ENCODE measurements at regions not wholly inside any gene's neighbourhood (a gene's known extent, or its start where the extent isn't known, plus 50 kb on each side); places are given as distances from the start of the nearest gene placed in this dataset.
"Not testable (repeated sequence)": the region's sequence is repeated elsewhere in the genome, so short reads cannot be mapped to it uniquely, and the experiment has no call there.

DNA sequence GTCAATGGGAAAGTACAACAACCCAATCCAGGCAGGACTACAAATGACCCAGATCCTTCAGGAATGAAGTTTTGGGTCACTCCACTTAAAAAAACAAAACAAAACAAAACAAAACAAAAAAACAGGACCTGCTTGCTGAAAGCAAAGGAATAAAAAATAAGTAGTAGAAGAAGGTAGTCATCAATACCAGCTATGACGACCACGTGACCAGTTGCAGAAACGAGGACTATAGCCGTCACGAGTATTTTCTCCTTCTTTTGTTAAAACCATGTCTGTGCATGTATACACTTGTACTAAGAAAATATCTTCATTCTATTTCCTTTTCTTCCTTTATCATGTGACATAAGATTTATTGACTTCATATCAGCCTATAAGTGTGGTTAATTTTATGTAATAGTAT is 308.4 kb upstream of the DEFB112 start:
- no peak for DNase-seq

DNA sequence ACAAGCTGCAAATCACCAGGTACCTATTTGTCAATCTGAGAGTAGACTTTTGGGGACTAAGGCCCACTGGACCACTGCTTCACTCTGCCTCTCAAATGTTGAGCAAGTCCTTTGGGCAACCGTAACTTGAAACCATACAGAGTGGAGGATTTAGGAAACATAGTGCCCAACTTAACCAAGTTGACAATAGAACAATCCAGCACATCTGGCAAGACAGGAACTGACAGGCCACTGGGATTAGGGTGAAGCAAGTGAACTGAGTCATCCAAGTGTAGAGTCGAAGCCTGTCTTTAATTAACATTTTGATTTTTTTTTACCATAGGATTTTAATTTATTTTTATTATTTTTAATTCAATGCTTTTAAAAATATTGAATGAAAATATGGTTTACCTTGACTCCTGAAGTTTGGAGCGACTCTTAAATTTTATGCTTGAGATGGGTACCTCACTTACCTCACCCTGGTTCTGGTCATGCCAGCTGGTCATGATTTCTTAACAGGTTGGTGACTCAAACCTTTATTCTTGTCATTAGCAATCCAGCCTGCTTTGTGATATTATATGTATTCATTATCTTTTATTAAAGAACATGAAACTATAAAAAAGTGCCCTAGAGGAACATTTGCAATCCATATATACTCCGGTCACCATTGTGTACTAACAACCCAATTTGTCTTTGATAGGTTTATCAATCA is 312.1 kb upstream of the DEFB112 start:
- DNase-seq, result no peak

DNA sequence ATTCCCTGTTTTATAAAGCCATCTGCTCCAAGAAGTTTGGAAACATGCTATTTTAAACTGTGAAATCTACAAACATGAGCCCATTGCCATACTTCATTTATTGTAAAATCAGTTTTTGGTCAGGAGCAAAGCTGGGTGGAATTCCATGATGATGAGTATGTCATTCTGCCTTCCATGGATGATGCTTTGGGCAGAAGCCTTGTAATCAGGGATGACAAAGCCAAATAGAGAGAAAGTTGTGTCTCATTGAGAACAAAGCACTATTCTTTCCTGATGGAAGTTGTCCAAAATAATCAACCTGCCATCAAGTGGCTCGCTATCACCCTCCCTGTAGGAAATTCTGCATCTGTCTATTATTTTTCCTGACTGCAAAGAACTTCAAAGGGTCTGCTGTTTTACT is 313.0 kb upstream of the DEFB112 start:
- no peak for DNase-seq

DNA sequence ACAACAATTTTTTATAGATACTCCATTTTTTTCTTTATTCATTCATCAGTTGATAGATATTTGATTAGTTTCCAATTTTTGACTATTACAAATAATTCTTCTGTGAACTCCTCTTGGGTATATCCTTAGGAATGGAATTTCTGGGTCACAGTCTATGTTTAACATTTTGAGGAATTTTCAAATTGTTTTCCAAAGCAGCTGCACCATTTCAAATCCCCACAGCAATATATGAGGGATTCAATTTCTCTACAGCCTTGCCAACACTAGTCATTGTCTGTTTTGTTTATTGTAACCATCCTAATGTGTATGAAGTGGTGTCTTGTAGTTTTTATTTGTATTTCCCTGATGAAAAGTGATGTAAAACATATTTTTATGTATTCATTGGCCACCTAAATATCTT is 320.3 kb upstream of the DEFB112 start:
- DNase-seq, result no peak

DNA sequence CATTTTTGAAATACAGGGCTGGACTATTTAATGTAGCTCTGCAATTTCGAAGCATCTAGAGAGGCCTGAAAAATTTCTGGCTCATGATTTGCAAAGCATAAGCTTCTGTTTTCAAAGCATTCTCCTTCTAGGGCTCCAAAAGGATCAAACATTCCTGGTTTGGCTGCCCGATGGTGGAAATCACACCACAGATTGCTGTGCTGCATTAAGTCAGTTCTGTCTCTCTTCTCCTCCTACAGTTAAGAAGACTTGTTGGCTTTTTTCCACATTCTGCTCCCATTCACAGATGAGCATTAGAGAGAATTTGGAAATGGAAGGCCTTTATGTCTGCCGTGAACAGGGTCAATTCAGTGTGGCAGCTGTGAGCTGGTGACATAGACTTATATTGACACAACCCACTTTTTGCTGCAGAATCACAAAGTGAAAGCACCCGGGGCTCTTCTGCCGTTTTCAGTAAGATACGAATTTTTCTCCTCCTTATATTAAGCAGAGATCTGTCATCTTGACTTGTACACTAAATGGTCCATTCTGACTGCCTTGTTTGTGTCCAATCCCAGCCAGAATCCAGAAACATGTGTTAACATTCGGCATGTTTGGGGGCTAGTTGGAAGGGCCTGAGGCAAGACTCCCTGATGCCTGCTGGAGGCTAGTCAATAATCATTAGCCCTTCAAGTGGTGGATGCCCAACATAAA is 330.8 kb upstream of the DEFB112 start:
- no peak for DNase-seq

DNA sequence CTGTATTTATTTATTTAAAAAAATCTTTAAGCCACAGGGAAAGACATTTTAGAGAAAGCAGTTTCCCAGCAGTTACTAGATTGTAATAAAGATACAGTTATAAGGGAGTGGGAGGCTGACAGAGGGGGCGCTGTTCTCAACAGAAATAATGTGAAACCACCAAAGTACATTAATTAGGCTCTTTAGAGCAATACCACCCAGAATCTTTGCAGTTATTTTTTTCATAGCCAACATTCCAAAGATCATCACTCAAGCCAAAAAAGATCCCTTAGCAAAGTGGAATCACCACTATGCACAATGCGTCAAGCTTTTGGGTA is 331.3 kb upstream of the DEFB112 start:
- DNase-seq, result no peak

DNA sequence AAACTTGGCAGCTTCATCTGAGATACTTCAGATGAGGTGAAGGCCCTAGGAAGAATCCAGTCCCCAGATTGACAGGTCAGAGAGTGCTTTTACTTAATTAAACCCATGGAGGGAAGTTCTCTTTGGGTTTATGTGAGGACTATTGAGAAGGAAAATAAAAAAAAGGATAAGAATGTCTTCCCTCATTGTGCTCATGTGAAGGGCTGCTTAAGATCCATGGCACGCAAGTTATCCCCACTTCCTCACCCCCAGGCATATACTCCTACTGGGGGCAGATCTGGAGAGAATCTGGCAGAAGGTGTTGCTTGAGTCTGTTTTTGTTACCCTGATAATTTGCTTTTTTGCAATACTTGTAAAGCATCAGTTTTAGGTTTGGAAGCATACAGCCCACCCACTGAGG is 322.9 kb upstream of the TFAP2D start:
- DNase-seq, result no peak

DNA sequence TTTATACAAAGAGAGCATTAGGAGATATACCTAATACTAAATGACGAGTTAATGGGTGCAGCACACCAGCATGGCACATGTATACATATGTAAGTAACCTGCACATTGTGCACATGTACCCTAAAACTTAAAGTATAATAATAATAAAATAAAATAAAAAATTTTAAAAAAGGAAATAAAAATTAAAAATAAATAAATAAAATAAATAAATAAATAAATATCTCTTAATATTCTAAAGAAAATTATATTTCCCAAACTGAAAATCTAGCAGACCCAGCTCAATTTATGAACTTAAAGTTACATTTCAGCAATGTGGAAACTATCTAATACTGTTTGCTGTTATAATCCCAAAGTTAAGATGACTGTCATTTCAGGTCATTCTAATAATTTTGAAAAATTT is 319.2 kb upstream of the TFAP2D start:
- DNase-seq, result not testable (repeated sequence)

DNA sequence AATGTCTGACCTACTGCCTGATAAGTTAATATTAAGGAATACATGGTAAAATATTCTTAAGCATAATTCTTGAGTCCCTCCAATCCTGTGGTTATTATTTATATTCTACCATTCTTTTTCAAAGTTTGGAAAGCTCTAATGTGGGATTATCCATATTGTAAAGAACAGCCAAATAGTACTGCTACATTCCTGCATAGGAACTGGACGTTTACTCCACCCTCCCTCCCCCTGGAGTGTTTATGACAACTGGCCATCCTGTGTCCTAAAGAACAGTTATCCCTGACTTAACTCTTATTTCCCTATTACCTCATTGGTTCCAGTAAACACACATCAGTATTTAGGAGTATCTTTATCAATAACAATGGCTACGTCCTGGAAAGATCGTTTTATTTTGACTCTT is 308.7 kb upstream of the TFAP2D start:
- no peak for DNase-seq

DNA sequence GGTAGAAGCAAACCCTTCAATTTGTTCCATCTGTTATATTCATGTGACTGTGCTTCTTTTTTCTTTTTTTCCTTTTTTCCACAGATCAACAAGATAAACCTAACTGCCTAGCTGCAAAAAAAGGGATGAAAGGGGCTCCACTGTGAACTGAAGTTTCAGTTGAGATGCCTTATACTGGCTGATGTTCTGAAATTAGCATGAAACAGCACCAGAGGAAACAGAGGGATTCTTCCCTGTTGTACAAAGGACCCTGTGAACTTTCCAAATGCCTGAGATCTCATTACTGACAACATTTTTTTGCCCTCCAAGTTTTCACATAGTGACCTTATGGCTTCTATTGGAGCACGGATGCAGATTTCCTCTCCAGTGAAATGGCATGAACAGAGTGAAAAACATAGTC is 302.7 kb upstream of the TFAP2D start:
- no peak for DNase-seq

DNA sequence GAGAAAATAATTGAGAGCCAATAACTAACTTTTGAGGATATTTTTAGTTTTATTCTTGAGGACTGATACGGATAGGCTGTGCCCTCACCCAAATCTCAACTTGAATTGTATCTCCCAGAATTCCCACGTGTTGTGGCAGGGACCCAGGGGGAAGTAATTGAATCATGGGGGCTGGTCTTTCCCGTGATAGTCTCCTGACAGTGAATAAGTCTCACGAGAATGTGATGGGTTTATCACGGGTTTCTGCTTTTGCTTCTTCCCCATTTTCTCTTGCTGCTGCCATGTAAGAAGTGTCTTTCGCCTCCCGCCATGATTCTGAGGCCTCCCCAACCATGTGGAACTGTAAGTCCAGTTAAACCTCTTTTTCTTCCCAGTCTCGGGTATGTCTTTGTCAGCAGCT is 292.3 kb upstream of the TFAP2D start:
- not testable (repeated sequence) for DNase-seq

DNA sequence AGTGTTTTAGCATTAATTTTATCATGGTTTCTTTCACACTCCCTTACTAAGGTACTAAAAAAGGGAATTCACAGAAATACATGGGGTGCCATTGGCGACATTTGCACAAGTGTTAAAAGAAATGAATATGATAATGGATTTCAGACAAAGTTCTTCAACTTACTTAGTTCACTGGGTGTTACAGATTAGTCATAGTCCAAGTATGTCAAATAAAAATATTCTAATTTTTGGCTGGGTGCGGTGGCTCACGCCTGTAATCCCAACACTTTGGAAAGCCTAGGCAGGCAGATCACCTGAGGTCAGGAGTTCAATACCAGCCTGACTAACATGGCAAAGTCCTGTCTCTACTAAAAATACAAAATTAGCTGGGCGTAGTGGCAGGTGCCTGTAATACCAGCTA is 286.1 kb upstream of the TFAP2D start:
- no peak for DNase-seq

DNA sequence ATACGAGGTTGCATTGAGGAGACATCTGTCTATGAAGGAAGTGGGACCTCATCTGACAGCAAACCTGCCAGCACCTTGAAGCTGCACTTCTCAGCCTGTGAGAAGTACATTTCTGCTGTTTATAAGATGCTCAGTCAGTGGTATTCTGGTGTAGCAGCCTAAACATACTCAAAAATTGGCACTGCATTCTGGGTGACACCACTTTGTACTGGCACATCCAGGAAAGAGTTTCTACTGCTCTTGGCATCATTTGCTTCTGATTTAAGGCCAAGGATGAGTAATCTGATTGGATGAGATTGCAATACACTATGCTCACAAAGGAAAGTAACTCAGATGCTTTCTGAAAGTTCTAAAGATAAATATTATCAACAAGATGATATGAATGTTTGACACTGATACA is 275.4 kb upstream of the TFAP2D start:
- no peak for DNase-seq

DNA sequence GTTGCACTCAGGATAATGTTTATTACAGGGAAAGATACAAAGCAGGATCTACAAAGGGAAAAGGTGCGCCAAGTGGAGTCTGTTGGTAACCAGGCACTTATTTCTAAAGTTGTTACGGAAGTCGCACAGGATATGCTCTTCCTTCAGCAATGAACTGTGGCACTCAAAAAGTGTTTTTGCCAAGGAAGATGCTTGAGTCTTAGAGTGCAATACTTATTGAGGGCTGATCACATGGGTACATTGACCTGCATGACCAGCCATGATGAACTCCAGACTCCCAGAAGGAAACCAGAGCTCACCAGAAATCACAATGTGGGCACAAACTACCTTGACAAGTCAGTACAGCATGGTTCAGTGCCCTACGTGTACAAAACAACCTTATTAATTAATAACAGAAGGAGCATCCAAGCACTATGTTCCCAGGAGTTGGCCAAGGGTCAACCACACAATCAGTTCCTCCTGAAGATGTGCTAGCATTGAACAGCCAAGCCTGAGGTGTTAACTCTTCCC is 270.7 kb upstream of the TFAP2D start:
- no peak for DNase-seq

DNA sequence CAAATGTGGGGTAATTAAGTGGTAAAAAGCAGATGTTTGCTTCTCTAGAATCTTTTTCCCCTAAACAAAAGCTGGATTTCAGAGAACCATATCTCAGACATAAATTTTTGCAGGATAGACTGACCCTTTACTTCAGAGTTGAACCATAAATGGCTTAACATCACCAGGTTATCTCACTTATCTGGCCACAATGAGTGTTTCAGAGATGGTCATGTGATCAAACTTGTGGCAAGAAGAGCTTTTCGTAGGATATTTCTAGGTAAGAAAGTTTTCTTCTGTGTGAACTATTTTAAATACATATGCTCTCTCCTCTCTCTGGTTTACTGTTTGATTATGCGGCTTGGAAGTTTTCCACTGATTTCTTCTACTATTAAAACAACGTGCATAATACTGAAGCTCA is 270.2 kb upstream of the TFAP2D start:
- no peak for DNase-seq

DNA sequence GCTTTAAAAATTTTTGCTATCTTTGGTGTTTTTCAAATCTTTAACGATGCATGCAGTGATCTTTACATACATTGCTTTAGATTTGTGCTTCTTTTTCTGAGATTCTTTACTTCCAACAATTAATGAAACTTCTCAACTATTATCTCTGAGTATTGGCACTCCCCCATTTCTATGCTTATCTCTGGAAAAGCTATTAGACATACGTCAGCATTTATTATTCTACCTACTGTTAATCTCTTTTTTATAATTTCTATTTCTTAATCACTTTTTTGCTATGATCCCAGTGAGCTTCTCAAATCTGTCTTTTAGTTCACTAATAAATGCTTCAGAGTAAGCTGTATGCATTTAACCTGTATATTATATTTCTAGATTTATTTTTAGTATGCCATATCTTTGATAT is 264.2 kb upstream of the TFAP2D start:
- no peak for DNase-seq

DNA sequence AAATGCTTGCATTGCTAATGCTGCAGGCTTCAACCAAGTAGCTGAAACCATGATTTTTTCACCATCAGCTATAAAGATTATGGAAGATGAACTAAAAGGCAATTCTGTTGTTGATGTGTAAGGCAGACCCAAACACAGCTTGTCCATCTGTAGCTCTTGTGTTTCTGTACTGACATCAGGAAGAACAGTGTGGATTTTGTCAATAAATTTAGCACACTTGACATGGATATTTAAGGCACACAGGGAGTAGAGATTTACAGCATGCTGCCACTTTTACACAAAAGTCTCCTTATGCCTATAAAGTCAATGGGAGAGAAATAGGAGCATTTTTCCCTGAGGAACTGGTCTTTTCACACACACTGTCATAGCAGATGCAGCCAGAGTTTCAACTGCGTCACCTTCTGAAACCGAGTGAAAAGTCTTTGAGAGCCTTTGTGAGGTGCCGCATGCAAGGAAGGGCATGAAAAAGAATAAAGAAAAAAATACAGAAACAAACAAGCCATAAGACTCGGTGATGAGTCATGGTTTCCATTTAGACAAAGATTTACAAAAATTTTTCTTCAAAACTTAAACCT is 261.4 kb upstream of the TFAP2D start:
- no peak for DNase-seq

DNA sequence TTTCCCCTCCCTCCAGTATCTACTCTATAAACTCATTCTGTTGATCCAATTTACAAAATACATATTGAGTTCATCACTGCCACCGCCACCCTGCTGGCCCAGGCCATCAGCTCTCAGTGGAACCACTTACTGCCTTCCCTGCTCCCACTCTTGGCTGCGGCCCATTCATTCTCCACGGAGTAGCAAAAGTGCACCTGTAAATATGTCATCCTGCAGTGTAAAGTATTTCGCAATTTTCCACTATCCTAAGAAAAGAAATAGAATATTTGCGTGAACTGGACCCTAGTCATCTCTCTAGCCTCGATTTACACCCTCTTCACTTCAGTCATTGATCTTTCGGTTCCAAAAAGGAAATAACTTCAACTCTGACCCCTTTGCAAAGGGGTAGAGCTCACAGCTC is 258.3 kb upstream of the TFAP2D start:
- DNase-seq, result no peak

DNA sequence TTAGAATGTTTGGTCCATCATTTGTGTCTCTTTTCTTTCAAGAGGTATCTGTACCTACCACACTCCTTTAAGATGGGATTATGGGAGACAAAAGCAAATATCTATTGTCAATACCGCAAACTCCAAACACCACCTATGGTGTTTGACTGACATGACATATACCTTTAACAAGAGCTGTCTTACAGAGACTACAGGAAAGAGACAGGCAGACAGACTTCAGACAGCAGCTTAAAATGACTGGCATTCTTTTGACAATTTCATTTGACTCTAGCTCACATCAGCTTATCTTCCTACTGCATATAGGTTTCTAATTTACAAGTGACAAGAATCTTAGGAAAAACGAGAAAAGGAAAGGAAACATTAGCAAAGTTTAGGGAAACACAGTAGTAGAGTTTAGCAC is 256.0 kb upstream of the TFAP2D start:
- no peak for DNase-seq

DNA sequence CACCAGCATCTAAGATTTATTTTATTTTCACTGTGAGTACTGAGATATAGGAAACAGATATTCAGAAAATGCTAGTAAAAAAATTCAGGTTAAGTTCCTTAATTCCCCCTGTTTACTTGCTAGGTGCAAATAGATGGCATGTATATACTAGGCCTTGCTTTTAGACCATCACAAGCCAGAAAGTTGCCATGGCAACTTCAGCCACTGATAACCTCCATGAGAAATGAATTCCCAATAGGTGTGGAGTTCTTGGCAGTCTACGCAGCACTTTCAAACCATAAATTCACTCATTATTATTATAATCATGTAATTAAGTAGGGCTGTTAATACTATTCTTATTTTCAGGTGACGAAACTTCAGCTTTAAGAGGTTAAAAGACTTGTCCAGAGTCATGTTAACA is 251.6 kb upstream of the TFAP2D start:
- DNase-seq, result no peak

DNA sequence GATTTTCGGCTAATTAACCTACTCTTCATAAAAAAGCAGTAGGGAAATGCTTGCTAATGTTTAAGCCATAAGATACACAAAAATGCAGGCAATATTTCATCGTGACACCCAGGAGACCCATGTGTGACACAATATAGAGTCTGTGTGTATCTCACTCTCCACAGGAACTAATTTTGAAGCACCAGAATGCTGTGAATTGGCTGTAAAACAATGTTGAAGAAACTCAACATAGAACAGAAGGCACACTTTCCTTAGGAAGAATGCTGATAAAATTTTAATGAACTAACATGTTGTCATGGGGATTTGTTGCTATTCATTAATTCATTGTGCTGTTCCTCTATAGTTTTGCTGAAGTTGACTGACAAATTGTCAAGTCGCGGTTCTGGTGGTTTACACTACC is 249.4 kb upstream of the TFAP2D start:
- DNase-seq, result no peak

DNA sequence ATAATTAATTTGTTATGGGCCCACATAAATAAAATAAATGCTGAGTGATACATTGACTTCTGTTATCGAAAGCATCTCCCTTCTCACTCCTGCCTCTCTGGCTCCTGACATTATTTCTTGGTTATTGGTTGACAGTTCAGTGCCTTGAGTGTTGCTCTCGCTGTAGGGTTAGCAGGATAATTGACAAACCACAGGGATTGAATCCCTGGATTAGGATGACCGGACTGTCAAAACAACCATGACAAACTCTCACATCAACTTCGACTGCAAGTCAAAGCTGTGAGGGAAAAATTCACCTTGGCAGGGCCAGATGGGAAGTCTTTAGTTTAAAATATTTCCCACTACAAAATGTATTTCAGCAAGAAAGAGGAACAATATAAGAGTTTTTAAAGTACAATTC is 245.4 kb upstream of the TFAP2D start:
- DNase-seq, result no peak

DNA sequence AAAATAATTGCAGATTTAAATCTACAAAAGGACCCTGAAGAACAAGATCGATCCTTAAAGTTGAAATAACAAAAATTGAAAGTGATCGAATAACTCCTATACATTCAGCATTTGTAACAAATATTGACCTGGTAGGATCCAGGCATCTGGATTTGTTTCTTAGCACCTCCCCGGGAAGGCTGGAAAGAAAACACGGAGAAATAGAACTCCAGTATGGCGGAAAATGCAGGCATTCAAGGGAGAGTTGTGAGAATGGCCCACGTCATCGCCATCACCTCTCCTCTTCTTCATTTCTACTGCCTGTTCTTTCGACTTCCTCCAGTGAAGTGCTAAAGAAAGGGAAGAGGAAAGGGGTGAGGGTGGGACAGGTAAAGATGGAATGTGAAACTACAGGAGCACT is 242.3 kb upstream of the TFAP2D start:
- no peak for DNase-seq

DNA sequence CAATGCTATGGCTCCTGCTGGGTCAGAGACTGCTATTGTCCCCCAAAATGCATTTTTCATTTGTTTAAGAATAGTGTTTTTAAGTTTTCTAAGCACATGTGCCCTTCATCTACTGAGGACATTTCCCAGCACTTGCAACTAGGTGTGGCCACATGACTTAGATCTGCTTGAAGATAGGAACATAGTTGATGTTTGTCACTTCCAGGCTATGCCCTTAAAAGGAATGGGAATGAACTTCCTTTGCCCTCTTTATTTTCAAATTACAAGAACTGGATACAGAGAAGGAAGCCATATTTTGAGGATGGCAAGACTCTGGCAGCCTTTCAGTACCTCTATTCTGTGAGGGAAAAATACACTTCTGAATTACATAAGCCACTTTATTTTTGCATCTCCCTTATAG is 203.0 kb upstream of the TFAP2D start:
- DNase-seq, result no peak

Measured in NCI-H146 (cell line).